B cell (primary cell): ENCODE measurements at regions not wholly inside any gene's neighbourhood (a gene's known extent, or its start where the extent isn't known, plus 50 kb on each side); places are given as distances from the start of the nearest gene placed in this dataset.

Experiments
- CTCF ChIP-seq: fragments of 200-600 bp; IDR thresholded peaks from one replicate; pipeline ENCODE4 v1.8.0; 2022; ENCODE audit warnings: antibody characterized with exemption, mild to moderate bottlenecking
- EZH2 ChIP-seq: IDR thresholded peaks from 2 replicates; pipeline ENCODE4 v1.6.1; 2012; ENCODE audit warnings: borderline replicate concordance, low read depth, mild to moderate bottlenecking, moderate library complexity, low read length; ENCODE audit not compliant: insufficient read depth, poor library complexity, severe bottlenecking

- TF ChIP-seq CTCF: no peak
- TF ChIP-seq EZH2: no peak
These were observed 228.4 kb downstream of the FAT3 start for GRCh38 chr11:92453055-92453454.
